ENCODE measurements at regions not wholly inside any gene's neighbourhood (a gene's known extent, or its start where the extent isn't known, plus 50 kb on each side); places are given as distances from the start of the nearest gene placed in this dataset.

- no peak for TF ChIP-seq CTCF (IDR thresholded peaks at IDR 0.05; ENCODE audit: poor library complexity)
- TF ChIP-seq EZH2 (IDR thresholded peaks at IDR 0.05; ENCODE audit: borderline replicate concordance) = no peak
- no peak for TF ChIP-seq EZH2phosphoT487 (IDR thresholded peaks at IDR 0.05; ENCODE audit: low read depth, severe bottlenecking, unreplicated experiment)
Measured at GRCh38 chr2:37532503-37532902, 138.9 kb downstream of the CDC42EP3 start.
